H9 (cell line): ENCODE measurements at regions not wholly inside any gene's neighbourhood (a gene's known extent, or its start where the extent isn't known, plus 50 kb on each side); places are given as distances from the start of the nearest gene placed in this dataset.

Experiments
- DNase-seq: peaks from one replicate; pipeline ENCODE4 v3.0.0-alpha.2; 2017
- H2AFZ ChIP-seq: one replicate; pipeline ENCODE4 v1.6.1; 2013; ENCODE audit warnings: mild to moderate bottlenecking, low read length, control low read depth, moderate library complexity
- H2AK5ac ChIP-seq: 2 replicates; pipeline ENCODE4 v1.6.1; 2013; ENCODE audit warnings: low read length, control low read depth, mixed read lengths; ENCODE audit not compliant: insufficient read length
- H2BK120ac ChIP-seq: one replicate; pipeline ENCODE4 v1.6.1; 2013; ENCODE audit warnings: low read depth, mild to moderate bottlenecking, low read length, control low read depth, inconsistent platforms; ENCODE audit not compliant: poor library complexity, severe bottlenecking
- H2BK12ac ChIP-seq: 2 replicates; pipeline ENCODE4 v1.6.1; 2013; ENCODE audit warnings: low read length, control low read depth, mixed read lengths, low read depth; ENCODE audit not compliant: insufficient read length
- H2BK15ac ChIP-seq: 2 replicates; pipeline ENCODE4 v1.6.1; 2013; ENCODE audit warnings: low read depth, low read length, control low read depth
- H2BK20ac ChIP-seq: one replicate; pipeline ENCODE4 v1.6.1; 2013; ENCODE audit warnings: low read depth, mild to moderate bottlenecking, low read length, control low read depth, inconsistent platforms; ENCODE audit not compliant: poor library complexity, severe bottlenecking
- H2BK5ac ChIP-seq: 2 replicates; pipeline ENCODE4 v1.6.1; 2013; ENCODE audit warnings: low read length, control low read depth, mixed read lengths; ENCODE audit not compliant: insufficient read length
- H3K14ac ChIP-seq: 2 replicates; pipeline ENCODE4 v1.6.1; 2013; ENCODE audit warnings: low read length, control low read depth; ENCODE audit not compliant: insufficient read depth
- H3K18ac ChIP-seq: 2 replicates; pipeline ENCODE4 v1.6.1; 2013; ENCODE audit warnings: low read depth, mild to moderate bottlenecking, mixed read lengths, low read length, control low read depth; ENCODE audit not compliant: insufficient read length
- H3K23ac ChIP-seq: 2 replicates; pipeline ENCODE4 v1.6.1; 2013; ENCODE audit warnings: low read length, control low read depth, mixed read lengths, low read depth; ENCODE audit not compliant: insufficient read length
- H3K23me2 ChIP-seq: 2 replicates; pipeline ENCODE4 v1.6.1; 2013; ENCODE audit warnings: low read depth, mild to moderate bottlenecking, mixed read lengths, low read length, control low read depth; ENCODE audit not compliant: insufficient read length, poor library complexity, severe bottlenecking
- H3K27ac ChIP-seq: 2 replicates; pipeline ENCODE4 v1.5.1; 2013; ENCODE audit warnings: low read length, control low read depth, mixed read lengths, low read depth; ENCODE audit not compliant: insufficient read length
- H3K27me3 ChIP-seq: 2 replicates; pipeline ENCODE4 v1.6.1; 2013; ENCODE audit warnings: low read length, control low read depth, inconsistent platforms; ENCODE audit not compliant: insufficient read depth
- H3K4ac ChIP-seq: 2 replicates; pipeline ENCODE4 v1.6.1; 2013; ENCODE audit warnings: low read depth, mild to moderate bottlenecking, control low read depth, inconsistent platforms, low read length, moderate library complexity
- H3K4me1 ChIP-seq: 2 replicates; pipeline ENCODE4 v1.6.1; 2013; ENCODE audit warnings: low read length, control low read depth, inconsistent platforms; ENCODE audit not compliant: insufficient read depth
- H3K4me2 ChIP-seq: 2 replicates; pipeline ENCODE4 v1.6.1; 2013; ENCODE audit warnings: low read length, control low read depth, mixed read lengths; ENCODE audit not compliant: insufficient read length, insufficient read depth
- H3K56ac ChIP-seq: 2 replicates; pipeline ENCODE4 v1.6.1; 2013; ENCODE audit warnings: low read depth, mild to moderate bottlenecking, mixed read lengths, low read length, control low read depth; ENCODE audit not compliant: insufficient read length
- H3K79me1 ChIP-seq: 2 replicates; pipeline ENCODE4 v1.6.1; 2013; ENCODE audit warnings: low read depth, mild to moderate bottlenecking, moderate library complexity, low read length, control low read depth, inconsistent platforms; ENCODE audit not compliant: insufficient read depth, poor library complexity, severe bottlenecking
- H3K79me2 ChIP-seq: 2 replicates; pipeline ENCODE4 v1.6.1; 2013; ENCODE audit warnings: low read length, control low read depth, inconsistent platforms; ENCODE audit not compliant: insufficient read depth
- H3K9ac ChIP-seq: 2 replicates; pipeline ENCODE4 v1.6.1; 2013; ENCODE audit warnings: low read length, control low read depth, mixed read lengths; ENCODE audit not compliant: insufficient read length; ENCODE audit errors: extremely low read depth
- H3K9me3 ChIP-seq: one replicate; pipeline ENCODE4 v1.6.1; 2013; ENCODE audit warnings: low read depth, low read length, inconsistent platforms; ENCODE audit not compliant: control insufficient read depth
- H3T11ph ChIP-seq: one replicate; pipeline ENCODE4 v1.6.1; 2013; ENCODE audit warnings: mild to moderate bottlenecking, low read length, control low read depth, inconsistent platforms
- H4K20me1 ChIP-seq: one replicate; pipeline ENCODE4 v1.6.1; 2013; ENCODE audit not compliant: control insufficient read depth, insufficient read length, insufficient read depth
- H4K5ac ChIP-seq: 2 replicates; pipeline ENCODE4 v1.6.1; 2013; ENCODE audit warnings: low read depth, mild to moderate bottlenecking, mixed read lengths, low read length, control low read depth; ENCODE audit not compliant: insufficient read length
- H4K8ac ChIP-seq: replicated peaks from 2 replicates; pipeline ENCODE4 v1.6.1; 2013; ENCODE audit warnings: low read length, control low read depth, mixed read lengths, low read depth; ENCODE audit not compliant: insufficient read length
- H4K91ac ChIP-seq: 2 replicates; pipeline ENCODE4 v1.6.1; 2013; ENCODE audit warnings: low read depth, mild to moderate bottlenecking, moderate library complexity, mixed read lengths, low read length, control low read depth; ENCODE audit not compliant: insufficient read length
- H3K27ac Mint-ChIP-seq, 3 experiments: 2 replicates in 2 of 3; 3 replicates in 1 of 3; pipeline ENCODE4 v1.8.0; 2020 to 2021; ENCODE audit warnings: mixed read lengths in 3 of 3, mild to moderate bottlenecking in 1 of 3, moderate library complexity in 1 of 3
- H3K27me3 Mint-ChIP-seq: 2 replicates; pipeline ENCODE4 v1.8.0; 2021; ENCODE audit warnings: low read depth, mild to moderate bottlenecking, moderate library complexity, mixed read lengths
- H3K36me3 Mint-ChIP-seq, 3 experiments: 2 replicates in 2 of 3; 3 replicates in 1 of 3; pipeline ENCODE4 v1.8.0; 2020 to 2021; ENCODE audit warnings: low read depth in 3 of 3, mixed read lengths in 3 of 3; ENCODE audit not compliant: insufficient read depth in 1 of 3
- H3K4me1 Mint-ChIP-seq, 2 experiments: 2 replicates each; pipeline ENCODE4 v1.8.0; 2020; ENCODE audit warnings: mixed read lengths in 2 of 2
- H3K4me3 Mint-ChIP-seq, 2 experiments: 2 replicates in 1 of 2; 3 replicates in 1 of 2; pipeline ENCODE4 v1.8.0; 2020 to 2021; ENCODE audit warnings: mild to moderate bottlenecking in 2 of 2, mixed read lengths in 2 of 2, moderate library complexity in 1 of 2
- H3K9me3 Mint-ChIP-seq, 2 experiments: 2 replicates in 1 of 2; 3 replicates in 1 of 2; pipeline ENCODE4 v1.8.0; 2020; ENCODE audit warnings: mild to moderate bottlenecking in 2 of 2, mixed read lengths in 2 of 2, moderate library complexity in 1 of 2
- WGBS: extraction: QIAGEN DNeasy Blood & Tissue Kit; methylation state at CpG from one replicate; pipeline ENCODE4 v1.1.7; 2013; ENCODE audit warnings: missing lambda C conversion rate, low lambda C conversion rate, mixed read lengths; ENCODE audit not compliant: insufficient read length; ENCODE audit errors: extremely low coverage; 5-methylcytosine and 5-hydroxymethylcytosine counted together
- TF ChIP-seq, protein P1 (sequence below): fragments of 200-600 bp; sonication (generic); conservative IDR thresholded peaks from 3 replicates; pipeline ENCODE4 v1.8.0; 2021; ENCODE audit warnings: antibody characterized with exemption, mild to moderate bottlenecking

- Histone ChIP-seq H2AK5ac (no peak overlapping the region), H3K18ac (no peak overlapping the region), H4K20me1 (no peaks in the 10 kb centered on the region), H3K4ac (no peak overlapping the region), H2BK20ac (no peak overlapping the region), H3T11ph (no peak overlapping the region), H3K27me3 (no peaks in the 10 kb centered on the region), H3K23me2 (no peaks in the 10 kb centered on the region), H2BK12ac (no peak overlapping the region), H3K56ac (no peak overlapping the region), H2BK120ac (no peak overlapping the region), H4K8ac (no peak overlapping the region), H4K5ac (no peak overlapping the region), H3K27ac (no peak overlapping the region), H3K79me1 (no peaks in the 10 kb centered on the region), H3K4me2 (no peak overlapping the region), H3K79me2 (no peaks in the 10 kb centered on the region), H2BK15ac (no peak overlapping the region), H3K9me3 (no peaks in the 10 kb centered on the region), H3K4me1 (no peaks in the 10 kb centered on the region), H3K23ac (no peak overlapping the region), H3K9ac (no peak overlapping the region), H4K91ac (no peak overlapping the region), H3K14ac (no peak overlapping the region), H2AFZ (no peak overlapping the region), H2BK5ac (no peak overlapping the region)
- Mint-ChIP-seq H3K27ac (no peak overlapping the region), H3K36me3 (no peaks in the 10 kb centered on the region), H3K9me3 (peaks cover 4 to 5% of the 10 kb centered on the region in 2 experiments; a peak in 2 of 5 replicates), H3K4me3 (no peak overlapping the region), H3K27me3 (peaks cover 4% of the 10 kb centered on the region), H3K4me1 (0 out of 4 replicates have a peak, but pooled peaks cover 0 to 2% of the 10 kb centered on the region in 2 experiments)
- WGBS, result no CpG with 5 or more reads among the region's 2 CpGs
- TF ChIP-seq, protein P1, sequence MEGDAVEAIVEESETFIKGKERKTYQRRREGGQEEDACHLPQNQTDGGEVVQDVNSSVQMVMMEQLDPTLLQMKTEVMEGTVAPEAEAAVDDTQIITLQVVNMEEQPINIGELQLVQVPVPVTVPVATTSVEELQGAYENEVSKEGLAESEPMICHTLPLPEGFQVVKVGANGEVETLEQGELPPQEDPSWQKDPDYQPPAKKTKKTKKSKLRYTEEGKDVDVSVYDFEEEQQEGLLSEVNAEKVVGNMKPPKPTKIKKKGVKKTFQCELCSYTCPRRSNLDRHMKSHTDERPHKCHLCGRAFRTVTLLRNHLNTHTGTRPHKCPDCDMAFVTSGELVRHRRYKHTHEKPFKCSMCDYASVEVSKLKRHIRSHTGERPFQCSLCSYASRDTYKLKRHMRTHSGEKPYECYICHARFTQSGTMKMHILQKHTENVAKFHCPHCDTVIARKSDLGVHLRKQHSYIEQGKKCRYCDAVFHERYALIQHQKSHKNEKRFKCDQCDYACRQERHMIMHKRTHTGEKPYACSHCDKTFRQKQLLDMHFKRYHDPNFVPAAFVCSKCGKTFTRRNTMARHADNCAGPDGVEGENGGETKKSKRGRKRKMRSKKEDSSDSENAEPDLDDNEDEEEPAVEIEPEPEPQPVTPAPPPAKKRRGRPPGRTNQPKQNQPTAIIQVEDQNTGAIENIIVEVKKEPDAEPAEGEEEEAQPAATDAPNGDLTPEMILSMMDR, result no peak
- DNase-seq, result no peak
Observed at GRCh38 chr5:173399851-173400250, 71.6 kb upstream of the STC2 start.
